Inflammatory macrophage (primary cell): ENCODE measurements at regions not wholly inside any gene's neighbourhood (a gene's known extent, or its start where the extent isn't known, plus 50 kb on each side); places are given as distances from the start of the nearest gene placed in this dataset.
"Not testable (repeated sequence)": the region's sequence is repeated elsewhere in the genome, so short reads cannot be mapped to it uniquely, and the experiment has no call there.

Experiments used
- DNase-seq, 2 donors: peaks; one replicate each; pipeline ENCODE4 v3.0.0-alpha.2; 2020 to 2022

DNA sequence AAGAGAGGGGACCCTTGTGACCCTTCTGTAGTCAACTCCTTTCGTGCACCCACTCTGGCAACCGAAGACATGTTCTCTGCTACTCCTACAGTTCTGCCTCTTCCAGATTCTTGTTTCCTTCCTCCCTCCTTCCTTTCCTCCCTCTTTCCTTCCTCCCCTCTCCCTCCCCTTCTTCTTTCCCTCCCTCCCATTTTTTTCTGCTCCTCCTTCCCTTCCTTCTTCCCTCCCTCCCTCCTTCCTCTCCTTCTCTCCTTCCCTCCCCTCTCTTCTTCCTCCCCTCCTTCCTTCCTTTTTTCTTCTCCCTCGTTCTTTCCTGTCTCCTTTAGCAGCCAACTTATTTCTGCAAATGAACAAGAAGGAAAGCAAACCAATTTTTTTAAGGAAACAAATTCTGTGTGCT, 111.5 kb downstream of the NPTX2 start:
- DNase-seq = no peak

GRCh38 chr7:98729121-98729520, 112.0 kb downstream of the NPTX2 start:
- no peak for DNase-seq

DNA sequence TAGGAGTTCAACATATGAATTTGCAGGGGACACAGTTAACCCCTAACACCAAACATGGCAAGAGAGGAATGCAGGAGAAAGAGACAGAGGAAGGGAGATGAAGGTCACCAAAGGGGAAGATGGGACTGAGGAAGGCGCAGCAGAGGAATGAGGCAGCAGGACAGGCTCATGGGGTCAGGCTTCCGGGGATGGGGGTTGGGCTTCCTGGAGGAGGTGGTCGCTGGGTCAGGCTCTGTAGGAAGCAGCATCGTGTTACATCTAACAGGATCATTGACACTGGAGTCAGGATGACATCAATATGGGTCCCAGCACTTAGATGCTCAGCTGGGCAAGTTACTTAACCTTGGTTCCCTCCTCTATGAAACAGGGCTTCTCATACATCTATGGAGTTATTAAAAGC, 113.2 kb downstream of the NPTX2 start:
- no peak for DNase-seq

DNA sequence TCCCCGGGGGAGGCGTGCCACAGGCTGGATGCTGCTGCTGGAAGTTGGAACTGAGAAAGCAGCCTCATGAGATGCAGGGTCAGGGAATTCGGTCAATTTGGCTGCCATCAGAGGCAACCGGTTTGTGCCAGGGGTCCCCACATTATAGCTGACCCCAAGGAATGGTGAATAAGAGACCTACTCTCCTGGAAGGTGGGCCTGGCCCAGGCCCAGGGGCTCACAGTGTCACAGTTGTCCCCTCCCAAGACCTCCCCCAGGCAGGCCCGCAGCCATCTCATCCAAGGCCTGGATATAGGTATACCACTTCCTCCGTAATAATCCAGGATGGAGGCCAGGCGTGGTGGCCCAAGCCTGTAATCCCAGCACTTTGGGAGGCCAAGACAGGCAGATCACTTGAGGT, 114.6 kb downstream of the NPTX2 start:
- no peak for DNase-seq

DNA sequence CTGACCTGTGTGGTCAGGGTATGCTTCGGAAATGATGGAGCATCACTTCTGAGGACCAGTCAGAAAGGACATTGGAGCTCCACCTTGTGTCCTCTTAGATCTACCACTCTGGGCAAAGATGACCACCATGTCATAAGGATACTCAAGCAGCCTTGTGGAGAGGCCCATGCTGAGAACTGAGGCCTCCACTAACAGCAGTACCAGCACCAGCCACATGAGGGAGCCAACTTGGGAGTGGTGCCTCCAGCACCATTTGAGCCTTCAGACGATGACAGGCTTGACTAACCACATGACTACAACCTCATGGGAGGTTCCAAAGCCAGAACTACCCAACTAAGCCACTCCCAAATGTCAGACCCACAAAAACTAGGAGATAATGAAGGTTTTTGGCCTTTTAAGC, 116.0 kb downstream of the NPTX2 start:
- DNase-seq = peak; percentile 64 to 72

DNA sequence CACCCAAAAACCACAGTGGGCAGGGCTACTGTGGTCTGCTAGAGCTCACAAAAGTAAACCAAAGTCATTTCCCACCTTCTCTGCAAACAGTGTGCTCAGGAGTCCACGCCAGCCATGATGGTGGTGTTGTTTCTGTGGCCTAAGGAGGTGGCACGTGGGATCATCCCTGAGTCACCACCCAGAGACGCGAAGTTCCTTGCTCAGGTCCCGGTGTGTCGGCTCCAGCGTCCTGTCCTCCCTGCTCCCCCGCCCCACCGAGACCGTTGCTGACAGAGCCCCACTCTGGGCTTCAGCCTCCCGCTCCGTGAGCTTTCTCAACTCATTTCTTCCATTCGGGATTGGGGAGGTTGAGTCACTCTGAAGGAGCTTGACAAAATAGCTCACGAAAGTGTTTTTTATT, 118.7 kb downstream of the NPTX2 start:
- no peak for DNase-seq

DNA sequence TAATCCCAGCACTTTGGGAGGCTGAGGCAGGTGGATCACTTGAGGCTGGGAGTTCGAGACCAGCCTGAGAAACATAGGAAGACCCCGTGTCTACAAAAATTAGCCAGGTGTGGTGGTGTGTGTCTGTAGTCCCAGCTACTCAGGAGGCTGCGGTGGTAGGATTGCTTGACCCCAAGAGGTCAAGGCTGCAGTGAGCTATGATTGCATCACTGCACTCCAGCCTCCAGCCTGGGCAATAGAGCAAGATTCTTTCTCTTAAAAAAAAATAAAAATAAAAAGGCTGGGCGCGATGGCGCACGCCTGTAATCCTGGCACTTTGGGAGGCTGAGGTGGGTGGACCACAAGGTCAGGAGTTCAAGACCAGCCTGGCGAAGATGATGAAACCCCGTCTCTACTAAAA, 119.4 kb downstream of the NPTX2 start:
- DNase-seq = not testable (repeated sequence)

- no peak for DNase-seq
Observed at GRCh38 chr7:98737176-98737575, 120.1 kb downstream of the NPTX2 start.

DNA sequence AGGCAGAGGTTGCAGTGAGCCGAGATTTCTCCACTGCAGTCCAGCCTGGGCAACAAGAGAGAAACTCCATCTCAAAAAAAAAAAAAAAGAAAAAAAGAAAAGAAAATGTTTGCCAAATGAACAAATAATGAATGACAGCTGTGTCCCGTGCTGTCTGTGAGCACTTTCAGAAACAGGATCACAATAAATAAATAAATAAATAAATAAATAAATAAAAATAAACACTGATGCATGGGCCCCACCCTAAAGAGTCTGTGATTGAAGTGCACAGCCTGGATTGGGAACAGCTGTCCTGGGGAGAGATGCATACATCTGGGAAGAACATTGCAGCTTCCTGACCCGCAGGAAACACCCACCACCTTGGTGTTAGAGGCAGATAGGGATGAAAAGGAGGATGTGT, 123.6 kb downstream of the NPTX2 start:
- DNase-seq = no peak

GRCh38 chr7:98745722-98746318, 124.0 kb downstream of the TMEM130 start:
- DNase-seq = peak; percentile 48 to 61

GRCh38 chr7:98748090-98748489, 121.7 kb downstream of the TMEM130 start:
- DNase-seq = no peak

GRCh38 chr7:98753176-98753575, 116.6 kb downstream of the TMEM130 start:
- no peak for DNase-seq

DNA sequence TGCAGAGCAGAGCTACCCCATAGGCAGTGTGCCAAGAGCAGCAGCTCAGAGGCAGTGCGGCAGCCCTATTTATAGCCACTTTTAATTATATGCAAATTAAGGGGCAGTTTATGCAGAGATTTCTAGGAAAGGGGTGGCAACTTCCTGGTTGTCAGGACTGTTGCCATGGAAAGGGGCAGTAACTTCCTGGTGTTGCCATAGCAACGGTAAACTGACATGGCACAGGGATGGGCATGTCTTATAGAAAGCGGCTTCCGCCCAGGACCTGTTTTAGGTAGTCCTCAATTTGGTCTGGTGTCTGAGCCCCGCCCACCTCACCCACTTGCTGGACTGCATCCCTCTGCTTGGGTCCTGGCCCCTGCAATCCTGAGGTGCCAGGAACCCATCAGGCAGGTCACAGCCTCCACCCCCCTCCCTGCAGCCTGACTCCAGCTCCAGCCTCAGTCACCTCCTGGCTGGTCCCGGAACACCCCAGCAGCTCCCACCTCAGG, 115.8 kb downstream of the TMEM130 start:
- no peak for DNase-seq

DNA sequence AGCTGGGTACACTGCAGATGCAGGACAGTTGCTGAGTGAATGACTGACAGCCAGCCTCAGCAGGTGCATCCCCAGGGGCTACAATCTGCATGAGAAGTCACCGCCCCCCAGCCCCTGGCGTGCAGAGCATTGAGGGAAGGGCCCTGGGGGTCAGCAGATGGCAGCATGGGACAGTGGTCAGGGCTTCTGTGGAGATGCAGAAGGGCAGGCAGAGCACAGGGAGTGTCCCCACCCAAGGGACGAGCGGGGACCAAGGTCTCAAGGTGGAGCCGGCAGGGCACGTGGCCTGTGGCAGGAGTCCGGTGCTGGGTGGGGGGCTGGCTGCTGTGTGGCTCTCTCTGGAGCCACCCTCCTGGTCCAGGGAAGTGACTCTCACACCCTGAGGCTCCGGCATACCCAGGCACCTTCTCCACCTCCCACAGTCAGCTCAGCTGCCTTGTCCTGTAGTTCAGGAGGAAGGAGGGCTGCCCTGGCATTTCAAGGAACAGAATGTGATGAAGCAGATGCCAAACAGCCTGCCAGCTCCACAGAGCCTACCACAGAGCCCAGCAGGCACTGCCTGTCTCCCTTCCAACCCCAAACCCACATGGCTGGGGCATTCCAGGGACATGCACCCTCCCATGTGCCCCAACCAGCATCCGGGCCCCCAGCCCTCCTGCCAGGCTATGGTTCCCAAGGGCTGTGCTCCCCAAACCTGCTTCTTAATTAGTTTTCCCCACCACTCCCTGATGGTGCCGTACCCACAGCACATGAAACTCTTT, 114.5 kb downstream of the TMEM130 start:
- no peak for DNase-seq

DNA sequence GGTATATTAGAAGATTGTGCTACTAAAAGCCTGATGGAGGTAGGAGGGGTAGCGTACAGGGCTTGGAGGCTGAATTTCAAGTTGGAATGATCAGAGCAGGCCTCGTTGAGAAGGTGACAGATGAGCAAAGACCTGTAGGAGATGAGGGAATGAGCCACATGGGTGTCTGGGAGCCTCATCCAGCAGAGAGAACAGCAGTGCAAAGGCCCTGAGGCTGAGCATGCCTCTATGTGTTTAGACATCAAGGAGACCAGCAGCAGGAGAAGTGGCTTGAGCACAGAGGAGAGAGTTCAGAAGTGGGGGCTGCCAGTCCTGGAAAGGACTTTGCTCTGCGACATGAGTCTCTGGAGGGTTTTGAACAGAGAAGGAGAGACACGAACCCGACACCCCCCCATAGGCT, 111.7 kb downstream of the TMEM130 start:
- DNase-seq = no peak

- no peak for DNase-seq
Observed at GRCh38 chr7:98760201-98760651, 109.6 kb downstream of the TMEM130 start.

DNA sequence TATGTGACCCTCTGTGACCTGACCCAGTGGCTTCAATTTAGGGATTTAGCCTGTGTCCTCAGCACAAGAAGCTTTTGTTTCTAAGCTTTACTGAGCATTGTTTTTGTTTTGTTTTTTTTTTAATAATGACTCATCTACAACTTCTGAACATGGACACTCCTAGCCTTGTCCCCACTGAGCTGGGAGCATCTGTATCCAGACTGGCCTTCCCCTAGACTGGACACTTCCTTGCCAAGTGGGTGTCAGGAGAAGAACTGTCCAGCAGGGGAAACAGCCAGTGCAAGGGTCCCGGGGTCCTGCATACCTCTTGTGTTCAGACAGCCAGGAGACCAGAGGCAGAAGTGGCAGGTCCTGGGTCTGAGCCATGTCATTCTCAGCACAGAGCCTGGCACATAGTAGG, 108.6 kb downstream of the TMEM130 start:
- DNase-seq = no peak

DNA sequence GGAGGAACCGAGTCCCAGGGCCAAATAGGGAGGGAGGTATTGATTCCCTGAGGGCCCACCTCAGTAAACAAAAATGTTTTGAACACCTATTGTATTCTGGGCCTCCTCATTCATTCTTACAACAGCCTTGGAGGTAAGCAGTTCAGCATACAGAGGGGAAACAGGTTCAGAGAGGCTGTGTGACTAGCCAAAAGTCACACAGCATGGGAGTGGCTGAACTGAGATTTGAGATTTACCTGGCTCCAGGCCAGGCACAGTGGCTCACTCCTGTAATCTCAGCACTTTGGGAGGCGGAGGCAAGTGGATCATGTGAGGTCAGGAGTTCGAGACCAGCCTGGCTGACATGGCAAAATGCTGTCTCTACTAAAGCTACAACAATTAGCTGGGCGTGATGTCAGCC, 107.2 kb downstream of the TMEM130 start:
- no peak for DNase-seq

DNA sequence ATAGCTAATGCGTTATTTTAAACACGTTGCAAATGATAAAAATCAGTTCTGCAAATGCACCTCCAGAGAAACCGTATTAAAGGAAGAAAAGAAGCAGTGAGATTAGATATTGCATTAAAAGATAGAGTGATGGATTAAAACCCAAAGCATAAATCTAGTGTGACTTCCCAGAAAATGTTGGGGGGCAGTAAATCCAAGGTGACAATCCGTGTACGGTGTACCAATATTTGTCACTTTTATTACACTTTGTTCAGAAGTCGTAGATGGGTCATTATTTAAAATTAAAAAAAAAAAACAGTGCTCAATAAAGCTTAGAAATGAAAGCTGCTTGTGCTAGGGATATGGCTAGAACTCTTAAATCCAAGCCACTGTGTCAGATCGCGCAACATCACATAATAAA, 106.4 kb downstream of the TMEM130 start:
- no peak for DNase-seq

DNA sequence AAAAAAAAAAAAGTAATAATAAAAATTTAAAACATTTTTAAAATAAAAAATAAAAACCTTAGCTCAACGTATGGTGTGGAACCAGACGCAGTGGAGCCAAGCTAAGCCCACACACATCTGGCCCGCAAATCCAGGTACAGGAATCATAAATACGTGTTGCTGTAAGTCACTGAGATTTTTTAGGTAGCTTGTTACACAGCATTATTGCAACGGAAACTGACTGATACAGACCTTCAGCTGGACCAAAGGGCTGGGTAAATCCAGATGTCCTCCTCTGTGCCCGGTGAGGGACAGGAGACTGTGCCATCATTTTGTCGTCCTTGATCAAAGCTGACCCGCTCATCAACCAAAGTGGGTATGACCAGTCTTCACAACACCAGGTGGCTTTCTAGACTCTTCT, 104.9 kb downstream of the TMEM130 start:
- no peak for DNase-seq

DNA sequence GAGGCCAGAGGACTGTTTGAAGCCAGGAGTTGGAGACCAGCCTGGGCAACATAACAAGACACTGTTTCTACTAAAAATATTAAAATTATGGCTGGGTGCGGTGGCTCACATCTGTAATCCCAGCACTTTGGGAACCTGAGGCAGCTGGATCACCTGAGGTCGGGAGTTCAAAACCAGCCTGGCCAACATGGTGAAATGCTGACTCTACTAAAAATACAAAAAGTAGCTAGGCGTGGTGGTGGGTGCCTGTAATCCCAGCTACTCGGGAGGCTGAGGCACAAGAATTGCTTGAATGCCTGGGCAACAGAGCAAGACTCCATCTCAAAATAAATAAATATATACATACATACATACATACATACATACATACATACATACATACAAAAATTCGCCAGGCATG, 99.7 kb downstream of the TMEM130 start:
- DNase-seq = not testable (repeated sequence)

DNA sequence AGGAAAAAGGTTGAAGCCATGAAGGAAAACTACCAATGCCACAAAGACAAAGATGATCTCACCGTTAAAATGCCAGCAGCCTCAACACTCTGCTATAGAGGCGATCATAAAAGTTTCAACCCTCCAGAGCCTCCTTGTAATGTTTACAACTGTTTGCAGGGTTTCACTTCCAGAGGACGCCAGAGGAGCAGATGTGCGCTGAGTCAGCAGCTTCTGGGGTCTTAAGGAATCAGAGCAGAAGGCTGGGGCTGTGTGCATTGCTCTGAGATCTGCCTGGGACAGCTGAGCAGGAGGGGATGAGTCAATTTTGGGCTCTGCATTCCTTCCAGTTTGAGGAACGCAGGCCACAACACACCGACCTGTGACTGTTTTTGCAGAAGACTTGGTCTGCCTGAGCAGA, 98.3 kb downstream of the TMEM130 start:
- DNase-seq = no peak

- DNase-seq = no peak
Observed at GRCh38 chr7:98771941-98772603, 97.7 kb downstream of the TMEM130 start.

GRCh38 chr7:98774884-98775283, 94.9 kb downstream of the TMEM130 start:
- DNase-seq = no peak
